ENCODE measurements at regions not wholly inside any gene's neighbourhood (a gene's known extent, or its start where the extent isn't known, plus 50 kb on each side); places are given as distances from the start of the nearest gene placed in this dataset.

DNA sequence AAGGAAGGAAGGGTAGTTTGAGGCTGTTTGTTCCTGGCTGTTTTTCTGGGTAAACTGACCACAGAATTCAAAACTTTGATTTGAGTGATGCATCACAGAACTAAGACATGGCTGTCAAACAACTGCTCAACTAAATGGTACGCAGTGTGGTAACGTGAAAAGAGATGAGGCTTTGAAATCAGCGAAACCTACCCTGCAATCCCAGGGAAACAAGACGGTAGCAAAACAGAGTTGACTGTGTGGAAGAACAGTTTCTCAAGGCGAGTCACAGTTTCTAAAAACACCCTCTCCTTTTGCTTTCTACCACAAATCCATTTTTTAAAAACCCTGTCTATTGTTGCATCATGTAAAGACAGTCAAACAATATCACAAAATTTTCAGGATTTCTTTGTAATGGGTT is 156.0 kb upstream of the MAF start:
- Mint-ChIP-seq H3K4me1 (peaks cover 27% of the 10 kb centered on the region), H3K27ac (no peak overlapping the region)

DNA sequence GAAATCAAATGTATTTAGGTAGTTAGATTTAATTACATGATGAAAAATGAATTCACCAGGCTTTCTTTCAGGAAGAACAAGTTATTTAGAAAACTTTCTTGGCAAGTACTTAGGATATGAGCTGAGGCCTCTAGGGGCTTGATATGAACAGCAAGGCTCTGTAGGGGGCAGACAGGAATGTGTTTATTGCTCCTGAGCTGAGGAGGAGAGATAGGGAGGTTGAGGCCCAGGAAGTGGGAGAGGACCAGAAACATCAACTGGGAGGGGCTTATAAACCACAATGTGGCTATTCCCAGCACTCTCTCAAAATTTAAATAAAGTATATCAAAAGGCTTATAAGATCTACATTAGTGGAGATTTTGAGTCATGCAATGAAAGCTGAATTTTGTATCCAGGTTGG is 154.0 kb upstream of the MAF start:
- Mint-ChIP-seq H3K36me3 (no peaks in the 10 kb centered on the region), H3K27ac (peak overlapping the region; percentile 89), H3K4me1 (peaks cover 27% of the 10 kb centered on the region), H3K27me3 (ENCODE audit: low read depth) (no peaks in the 10 kb centered on the region), H3K9me3 (peaks cover 5% of the 10 kb centered on the region), H3K4me3 (no peak overlapping the region)
- TF ChIP-seq, protein P1, sequence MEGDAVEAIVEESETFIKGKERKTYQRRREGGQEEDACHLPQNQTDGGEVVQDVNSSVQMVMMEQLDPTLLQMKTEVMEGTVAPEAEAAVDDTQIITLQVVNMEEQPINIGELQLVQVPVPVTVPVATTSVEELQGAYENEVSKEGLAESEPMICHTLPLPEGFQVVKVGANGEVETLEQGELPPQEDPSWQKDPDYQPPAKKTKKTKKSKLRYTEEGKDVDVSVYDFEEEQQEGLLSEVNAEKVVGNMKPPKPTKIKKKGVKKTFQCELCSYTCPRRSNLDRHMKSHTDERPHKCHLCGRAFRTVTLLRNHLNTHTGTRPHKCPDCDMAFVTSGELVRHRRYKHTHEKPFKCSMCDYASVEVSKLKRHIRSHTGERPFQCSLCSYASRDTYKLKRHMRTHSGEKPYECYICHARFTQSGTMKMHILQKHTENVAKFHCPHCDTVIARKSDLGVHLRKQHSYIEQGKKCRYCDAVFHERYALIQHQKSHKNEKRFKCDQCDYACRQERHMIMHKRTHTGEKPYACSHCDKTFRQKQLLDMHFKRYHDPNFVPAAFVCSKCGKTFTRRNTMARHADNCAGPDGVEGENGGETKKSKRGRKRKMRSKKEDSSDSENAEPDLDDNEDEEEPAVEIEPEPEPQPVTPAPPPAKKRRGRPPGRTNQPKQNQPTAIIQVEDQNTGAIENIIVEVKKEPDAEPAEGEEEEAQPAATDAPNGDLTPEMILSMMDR (IDR thresholded peaks at IDR 0.05; ENCODE audit: unreplicated experiment), result no peak
- no peak for DNase-seq (ENCODE audit: low spot score in 2 of 2, unreplicated experiment in 2 of 2)

More for the DNA sequence above, 156.0 kb upstream of the MAF start:
- no peak for DNase-seq (ENCODE audit: low spot score in 2 of 2, unreplicated experiment in 2 of 2)
- no peaks in the 10 kb centered on the region for H3K27me3 Mint-ChIP-seq (ENCODE audit: low read depth)
- H3K4me3 Mint-ChIP-seq, result no peak overlapping the region
- no peaks in the 10 kb centered on the region for H3K9me3 Mint-ChIP-seq
- TF ChIP-seq, protein P1 (IDR thresholded peaks at IDR 0.05; ENCODE audit: unreplicated experiment), result no peak
- no peaks in the 10 kb centered on the region for H3K36me3 Mint-ChIP-seq

DNA sequence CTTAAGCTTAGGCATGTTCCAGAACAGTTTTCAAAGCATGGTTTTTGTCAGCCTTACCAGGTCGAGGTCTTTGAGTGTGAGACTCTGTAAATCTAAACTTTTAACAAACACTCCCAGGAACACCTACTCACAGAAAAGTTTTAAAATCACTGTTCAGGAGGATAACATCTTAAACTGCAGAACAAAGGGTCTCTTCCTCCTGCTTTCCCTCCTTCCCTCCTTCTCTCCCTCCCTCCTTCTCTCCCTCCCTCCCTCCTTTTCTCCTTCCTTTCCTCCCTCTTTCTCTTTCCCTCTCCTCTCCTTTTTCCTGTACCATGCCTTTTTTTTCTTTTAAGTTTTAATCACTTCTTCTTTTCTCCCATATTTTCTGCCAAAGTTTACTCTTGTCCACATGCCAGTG is 153.5 kb upstream of the MAF start:
- TF ChIP-seq, protein P1 (IDR thresholded peaks at IDR 0.05; ENCODE audit: unreplicated experiment), result no peak
- H3K27ac Mint-ChIP-seq, result peak overlapping the region; percentile 89
- no peak for DNase-seq (ENCODE audit: low spot score in 2 of 2, unreplicated experiment in 2 of 2)
- H3K9me3 Mint-ChIP-seq, result peaks cover 9% of the 10 kb centered on the region
- peaks cover 27% of the 10 kb centered on the region for H3K4me1 Mint-ChIP-seq
- H3K27me3 Mint-ChIP-seq (ENCODE audit: low read depth), result no peaks in the 10 kb centered on the region
- no peaks in the 10 kb centered on the region for H3K36me3 Mint-ChIP-seq
- no peak overlapping the region for H3K4me3 Mint-ChIP-seq

DNA sequence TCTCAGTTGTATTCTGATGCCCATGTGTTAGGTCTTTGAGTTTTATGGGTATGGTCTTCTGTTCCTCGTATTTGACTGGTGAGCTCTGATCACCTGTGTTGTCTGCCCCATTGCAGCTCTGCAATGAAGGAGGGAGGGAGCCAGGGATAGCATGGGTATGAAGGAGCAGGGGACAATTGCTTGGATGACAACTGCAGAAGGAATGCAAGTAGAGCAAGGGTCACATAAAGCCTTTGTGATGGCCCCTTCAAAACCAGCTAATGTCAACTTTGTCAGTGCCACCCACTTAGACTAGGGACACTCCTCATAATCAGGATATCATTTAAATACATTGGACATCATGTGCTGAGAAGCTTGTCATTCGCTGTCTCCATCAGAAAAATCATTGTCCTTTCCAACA is 152.7 kb upstream of the MAF start:
- no peaks in the 10 kb centered on the region for H3K27me3 Mint-ChIP-seq (ENCODE audit: low read depth)
- peaks cover 27% of the 10 kb centered on the region for H3K4me1 Mint-ChIP-seq
- TF ChIP-seq, protein P1 (IDR thresholded peaks at IDR 0.05; ENCODE audit: unreplicated experiment), result no peak
- no peak overlapping the region for H3K4me3 Mint-ChIP-seq
- H3K27ac Mint-ChIP-seq, result no peak overlapping the region
- DNase-seq (ENCODE audit: low spot score in 2 of 2, unreplicated experiment in 2 of 2), result no peak
- H3K9me3 Mint-ChIP-seq, result peaks cover 13% of the 10 kb centered on the region
- H3K36me3 Mint-ChIP-seq, result no peaks in the 10 kb centered on the region

DNA sequence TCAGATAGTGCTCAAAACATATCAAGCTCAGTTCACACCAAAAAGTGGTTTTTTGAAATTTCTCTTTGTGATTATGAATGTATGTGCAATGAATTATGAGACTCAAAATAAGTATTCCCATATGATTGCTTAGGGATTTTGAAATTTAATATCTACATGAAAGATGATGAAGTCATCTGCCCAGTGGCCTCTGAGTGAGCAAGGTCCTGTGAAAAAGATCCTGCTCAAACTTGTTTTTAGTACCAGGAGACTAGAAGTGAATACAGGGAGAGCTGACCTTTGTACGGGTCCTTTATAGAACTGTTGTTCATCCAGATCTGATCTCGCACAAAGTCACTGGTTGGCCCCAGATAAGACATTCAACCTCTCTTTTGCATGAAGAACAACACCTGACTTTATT is 151.9 kb upstream of the MAF start:
- no peak overlapping the region for H3K27ac Mint-ChIP-seq
- DNase-seq (ENCODE audit: low spot score in 2 of 2, unreplicated experiment in 2 of 2), result no peak
- H3K9me3 Mint-ChIP-seq, result peaks cover 13% of the 10 kb centered on the region
- H3K4me3 Mint-ChIP-seq, result no peak overlapping the region
- no peaks in the 10 kb centered on the region for H3K36me3 Mint-ChIP-seq
- peaks cover 27% of the 10 kb centered on the region for H3K4me1 Mint-ChIP-seq
- peaks cover 1% of the 10 kb centered on the region for H3K27me3 Mint-ChIP-seq (ENCODE audit: low read depth)
- TF ChIP-seq, protein P1 (IDR thresholded peaks at IDR 0.05; ENCODE audit: unreplicated experiment), result no peak
